Tibial artery (tissue), 4 donors: ENCODE measurements at regions not wholly inside any gene's neighbourhood (a gene's known extent, or its start where the extent isn't known, plus 50 kb on each side); places are given as distances from the start of the nearest gene placed in this dataset.

Experiments used
- DNase-seq, 2 donors: peaks; one replicate each; pipeline ENCODE4 v3.0.0-alpha.2; 2019
- H3K27ac ChIP-seq, 2 donors: fragments of 200-600 bp; sonication (generic) in 1 of 2; 1 replicate in 1 of 2; 2 replicates in 1 of 2; pipeline ENCODE4 v1.5.1; 2018 to 2019; ENCODE audit warnings: mild to moderate bottlenecking in 1 of 2
- H3K27me3 ChIP-seq, 2 donors: fragments of 200-600 bp; sonication (generic) in 1 of 2; one replicate each; pipeline versions ENCODE4 v1.5.1 to v1.6.0; 2016 to 2019
- H3K36me3 ChIP-seq, 3 donors: fragments of 200-600 bp; sonication (generic) in 2 of 3; one replicate each; pipeline ENCODE4 v1.5.1; 2016 to 2019; ENCODE audit warnings: mild to moderate bottlenecking in 2 of 3
- H3K4me1 ChIP-seq, 4 donors: fragments of 200-600 bp; sonication (generic) in 2 of 4; 1 replicate in 3 of 4; 2 replicates in 1 of 4; pipeline ENCODE4 v1.5.1; 2016 to 2019
- H3K4me3 ChIP-seq, 2 donors: fragments of 200-600 bp; sonication (generic) in 1 of 2; 1 replicate in 1 of 2; 2 replicates in 1 of 2; pipeline ENCODE4 v1.5.1; 2018 to 2019; ENCODE audit warnings: mild to moderate bottlenecking in 2 of 2
- H3K9me3 ChIP-seq, 3 donors: fragments of 200-600 bp; sonication (generic) in 1 of 3; one replicate each; pipeline ENCODE4 v1.5.1; 2016 to 2019
- intact Hi-C: fragments of 100-400 bp; cut with DNase I; formaldehyde crosslinking; loops from one replicate; pipeline ENCODE4 v1.15.0; 2023; ENCODE audit warnings: low total_unique reads
- TF ChIP-seq, protein P1 (sequence below), 2 experiments: fragments of 200-600 bp in 1 of 2; fragments of 450-650 bp in 1 of 2; IDR thresholded peaks; one replicate each; pipeline ENCODE4 v1.5.1; 2017 to 2019; ENCODE audit warnings: antibody characterized with exemption in 2 of 2, mild to moderate bottlenecking in 1 of 2, moderate library complexity in 1 of 2

DNA sequence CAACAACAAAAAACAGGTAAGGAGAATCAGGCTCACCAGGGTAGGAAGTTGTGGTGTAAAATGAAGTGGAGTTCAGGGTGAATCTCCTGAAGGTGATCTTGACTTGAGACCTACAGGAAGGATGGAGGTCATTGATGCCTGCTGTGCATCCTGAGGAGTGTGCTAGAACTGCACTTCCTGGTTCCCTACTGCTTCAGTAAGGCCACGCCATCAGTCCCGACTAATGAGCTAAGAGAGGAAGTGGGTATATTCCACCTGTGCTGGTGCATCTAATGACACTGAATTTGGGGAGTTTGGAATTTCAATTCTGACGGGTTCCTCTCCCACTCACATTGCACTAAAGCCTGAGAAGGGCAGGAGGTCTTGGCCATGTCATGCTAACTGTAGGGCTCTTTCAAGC is 349.3 kb upstream of the SLC14A2 start:
- Histone ChIP-seq H3K27ac (no peak overlapping the region), H3K27me3 (no peaks in the 10 kb centered on the region), H3K4me3 (no peak overlapping the region), H3K36me3 (no peaks in the 10 kb centered on the region), H3K9me3 (no peaks in the 10 kb centered on the region), H3K4me1 (peaks cover 0 to 12% (median 0%) of the 10 kb centered on the region in 4 donors)
- DNase-seq, result no peak
- TF ChIP-seq, protein P1, sequence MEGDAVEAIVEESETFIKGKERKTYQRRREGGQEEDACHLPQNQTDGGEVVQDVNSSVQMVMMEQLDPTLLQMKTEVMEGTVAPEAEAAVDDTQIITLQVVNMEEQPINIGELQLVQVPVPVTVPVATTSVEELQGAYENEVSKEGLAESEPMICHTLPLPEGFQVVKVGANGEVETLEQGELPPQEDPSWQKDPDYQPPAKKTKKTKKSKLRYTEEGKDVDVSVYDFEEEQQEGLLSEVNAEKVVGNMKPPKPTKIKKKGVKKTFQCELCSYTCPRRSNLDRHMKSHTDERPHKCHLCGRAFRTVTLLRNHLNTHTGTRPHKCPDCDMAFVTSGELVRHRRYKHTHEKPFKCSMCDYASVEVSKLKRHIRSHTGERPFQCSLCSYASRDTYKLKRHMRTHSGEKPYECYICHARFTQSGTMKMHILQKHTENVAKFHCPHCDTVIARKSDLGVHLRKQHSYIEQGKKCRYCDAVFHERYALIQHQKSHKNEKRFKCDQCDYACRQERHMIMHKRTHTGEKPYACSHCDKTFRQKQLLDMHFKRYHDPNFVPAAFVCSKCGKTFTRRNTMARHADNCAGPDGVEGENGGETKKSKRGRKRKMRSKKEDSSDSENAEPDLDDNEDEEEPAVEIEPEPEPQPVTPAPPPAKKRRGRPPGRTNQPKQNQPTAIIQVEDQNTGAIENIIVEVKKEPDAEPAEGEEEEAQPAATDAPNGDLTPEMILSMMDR (IDR thresholded peaks at IDR 0.05), result no peak
- intact Hi-C loops, result no loop called here

DNA sequence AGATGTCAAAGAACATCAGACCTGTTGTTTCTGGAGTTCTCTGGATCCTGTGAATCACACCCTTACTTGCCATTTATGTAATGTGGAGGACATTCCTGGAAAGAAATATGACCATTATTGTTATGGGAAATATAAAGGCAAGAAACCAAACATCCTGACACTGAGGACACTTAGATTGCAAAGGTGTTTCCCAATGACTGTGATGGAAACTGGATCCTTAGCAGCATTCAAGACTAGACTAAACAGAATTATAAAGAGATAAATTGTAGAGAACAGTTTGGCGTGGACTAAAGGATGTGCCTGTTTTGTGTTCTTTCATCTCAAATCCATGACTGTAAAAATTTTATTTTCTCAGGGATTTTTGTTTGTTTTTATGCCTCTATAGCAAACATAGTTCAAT is 347.7 kb upstream of the SLC14A2 start:
- peaks cover 0 to 8% (median 0%) of the 10 kb centered on the region in 3 donors for H3K9me3 ChIP-seq
- H3K4me3 ChIP-seq, result no peak overlapping the region
- intact Hi-C loops, result no loop called here
- no peaks in the 10 kb centered on the region for H3K36me3 ChIP-seq
- no peak overlapping the region for H3K27ac ChIP-seq
- TF ChIP-seq, protein P1 (IDR thresholded peaks at IDR 0.05), result no peak
- peaks cover 0 to 12% (median 0%) of the 10 kb centered on the region in 4 donors for H3K4me1 ChIP-seq
- no peaks in the 10 kb centered on the region for H3K27me3 ChIP-seq
- no peak for DNase-seq

DNA sequence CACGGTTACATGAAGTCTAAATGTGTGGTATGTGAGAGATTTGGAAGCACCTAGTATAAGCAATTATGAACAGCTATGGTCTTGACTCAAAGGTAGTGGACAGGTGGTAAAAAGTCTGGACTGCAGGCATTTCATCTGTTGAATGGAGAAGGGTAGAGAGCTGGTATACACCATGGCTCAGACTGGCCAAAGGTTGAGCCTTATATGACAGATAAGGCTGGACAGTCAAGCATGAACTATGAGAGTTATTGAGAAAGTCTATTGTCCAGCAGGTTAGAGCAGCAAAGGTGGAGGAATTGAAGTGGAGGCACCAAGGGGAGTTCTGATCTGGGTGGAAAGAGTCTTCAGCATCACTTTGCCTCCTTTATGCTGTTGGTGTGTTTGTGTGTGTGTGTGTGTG is 346.7 kb upstream of the SLC14A2 start:
- H3K27ac ChIP-seq, result no peak overlapping the region
- DNase-seq, result no peak
- TF ChIP-seq, protein P1 (IDR thresholded peaks at IDR 0.05), result no peak
- peaks cover 0 to 8% (median 0%) of the 10 kb centered on the region in 3 donors for H3K9me3 ChIP-seq
- H3K36me3 ChIP-seq, result no peaks in the 10 kb centered on the region
- no peaks in the 10 kb centered on the region for H3K27me3 ChIP-seq
- peaks cover 0 to 12% (median 0%) of the 10 kb centered on the region in 4 donors for H3K4me1 ChIP-seq
- intact Hi-C loops, result no loop called here
- no peak overlapping the region for H3K4me3 ChIP-seq

DNA sequence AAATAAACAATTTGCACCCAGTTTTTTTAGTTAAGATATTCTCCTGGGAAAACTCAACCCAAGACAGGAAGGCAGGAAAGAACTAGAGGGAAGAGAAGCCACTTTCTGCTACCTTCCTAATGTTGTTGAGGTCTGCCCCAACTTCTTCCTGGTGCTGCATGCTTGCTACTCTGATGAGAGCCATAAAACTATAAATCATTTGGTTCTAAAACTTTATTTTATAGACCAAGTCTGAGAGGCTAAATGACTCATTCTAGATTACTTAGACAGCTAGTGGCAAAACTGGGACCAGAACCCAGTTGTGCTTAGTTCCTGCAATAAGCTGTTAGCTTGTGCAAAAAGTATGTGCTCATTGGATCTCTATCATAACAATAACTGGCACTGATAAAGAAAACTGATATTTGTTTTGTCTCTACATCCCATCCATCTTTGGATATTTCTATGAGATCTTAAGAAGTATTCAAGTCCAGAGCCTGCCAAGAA is 344.9 kb upstream of the SLC14A2 start:
- intact Hi-C loops, result no loop called here
- H3K27ac ChIP-seq, result no peak overlapping the region
- peaks cover 0 to 8% (median 0%) of the 10 kb centered on the region in 3 donors for H3K9me3 ChIP-seq
- H3K27me3 ChIP-seq, result no peaks in the 10 kb centered on the region
- H3K4me3 ChIP-seq, result no peak overlapping the region
- TF ChIP-seq, protein P1 (IDR thresholded peaks at IDR 0.05), result no peak
- no peaks in the 10 kb centered on the region for H3K36me3 ChIP-seq
- H3K4me1 ChIP-seq, result peaks cover 0 to 12% (median 0%) of the 10 kb centered on the region in 4 donors
- DNase-seq, result no peak

DNA sequence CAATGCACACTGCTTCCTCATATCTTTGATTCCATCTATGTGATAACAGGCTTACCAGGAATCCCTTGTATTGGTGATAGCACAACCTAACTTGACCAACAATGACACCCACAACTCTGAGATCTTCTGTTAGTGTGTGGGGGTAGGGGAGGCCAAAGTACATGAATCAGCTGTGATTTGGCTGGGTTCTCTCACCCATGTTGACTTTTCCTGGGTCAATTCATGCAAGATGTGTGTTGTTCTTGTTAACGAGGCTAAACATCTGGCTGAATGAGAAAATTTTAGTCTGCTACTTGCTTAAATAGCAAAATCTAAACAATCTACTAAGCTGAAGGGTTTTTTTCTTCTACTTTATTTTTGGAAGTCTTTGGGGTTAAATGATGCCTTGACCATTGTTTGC is 341.2 kb upstream of the SLC14A2 start:
- Histone ChIP-seq H3K27me3 (no peaks in the 10 kb centered on the region), H3K4me1 (peaks cover 0 to 6% (median 0%) of the 10 kb centered on the region in 4 donors), H3K27ac (no peak overlapping the region), H3K9me3 (peaks cover 0 to 8% (median 0%) of the 10 kb centered on the region in 3 donors), H3K4me3 (no peak overlapping the region), H3K36me3 (no peaks in the 10 kb centered on the region)
- no peak for DNase-seq
- TF ChIP-seq, protein P1 (IDR thresholded peaks at IDR 0.05), result no peak
- intact Hi-C loops, result no loop called here
